ENCODE measurements at regions not wholly inside any gene's neighbourhood (a gene's known extent, or its start where the extent isn't known, plus 50 kb on each side); places are given as distances from the start of the nearest gene placed in this dataset.
A peak's percentile ranks its signal among the peaks of the same experiment; 100 is the strongest.

- DNase-seq: no peak
These were observed 51.5 kb upstream of the TMEM200A start for GRCh38 chr6:130314271-130314670.

GRCh38 chr6:130313206-130313605 is 52.6 kb upstream of the TMEM200A start:
- DNase-seq: no peak

GRCh38 chr6:130309028-130309427 is 56.8 kb upstream of the TMEM200A start:
- DNase-seq: no peak

- no peak for DNase-seq
These were observed 58.0 kb upstream of the TMEM200A start for GRCh38 chr6:130307752-130308361.

GRCh38 chr6:130306377-130306776 is 59.4 kb upstream of the TMEM200A start:
- DNase-seq: no peak

- no peak for DNase-seq
These were observed 62.4 kb upstream of the TMEM200A start for GRCh38 chr6:130303431-130303830.

- DNase-seq: no peak
These were observed 67.6 kb upstream of the TMEM200A start for GRCh38 chr6:130298258-130298657.

- DNase-seq: no peak
These were observed 69.0 kb upstream of the TMEM200A start for GRCh38 chr6:130296854-130297253.

GRCh38 chr6:130293800-130294199 is 71.0 kb upstream of the SAMD3 start:
- peak in 1 of 4 experiments; percentile 3 for DNase-seq

- no peak for DNase-seq
These were observed 65.3 kb upstream of the SAMD3 start for GRCh38 chr6:130288065-130288464.

- no peak for DNase-seq
These were observed 59.7 kb upstream of the SAMD3 start for GRCh38 chr6:130282234-130282995.

GRCh38 chr6:130276507-130276906 is 53.8 kb upstream of the SAMD3 start:
- no peak for DNase-seq

- DNase-seq: no peak
These were observed 51.3 kb upstream of the SAMD3 start for GRCh38 chr6:130274007-130274406.
